ENCODE measurements at regions not wholly inside any gene's neighbourhood (a gene's known extent, or its start where the extent isn't known, plus 50 kb on each side); places are given as distances from the start of the nearest gene placed in this dataset.
"Not testable (repeated sequence)": the region's sequence is repeated elsewhere in the genome, so short reads cannot be mapped to it uniquely, and the experiment has no call there.

- DNase-seq (ENCODE audit: low read depth in 2 of 3, low spot score in 2 of 3), result no peak
Observed at GRCh38 chr1:198416296-198416695, 124.2 kb downstream of the ATP6V1G3 start.

GRCh38 chr1:198411240-198411639 lies 129.2 kb downstream of the ATP6V1G3 start:
- no peak for DNase-seq (ENCODE audit: low read depth in 2 of 3, low spot score in 2 of 3)

GRCh38 chr1:198408716-198409115 lies 131.8 kb downstream of the ATP6V1G3 start:
- DNase-seq (ENCODE audit: low read depth in 2 of 3, low spot score in 2 of 3), result no peak

GRCh38 chr1:198404632-198405031 lies 135.8 kb downstream of the ATP6V1G3 start:
- not testable (repeated sequence) for DNase-seq (ENCODE audit: low read depth in 2 of 3, low spot score in 2 of 3)

- DNase-seq (ENCODE audit: low read depth in 2 of 3, low spot score in 2 of 3), result no peak
Observed at GRCh38 chr1:198400063-198400462, 140.4 kb downstream of the ATP6V1G3 start.

- no peak for DNase-seq (ENCODE audit: low read depth in 2 of 3, low spot score in 2 of 3)
Observed at GRCh38 chr1:198399452-198399851, 141.0 kb downstream of the ATP6V1G3 start.

- DNase-seq (ENCODE audit: low read depth in 2 of 3, low spot score in 2 of 3), result no peak
Observed at GRCh38 chr1:198397208-198397808, 143.2 kb downstream of the ATP6V1G3 start.

- DNase-seq (ENCODE audit: low read depth in 2 of 3, low spot score in 2 of 3), result no peak
Observed at GRCh38 chr1:198391393-198392020, 149.0 kb downstream of the ATP6V1G3 start.

- DNase-seq (ENCODE audit: low read depth in 2 of 3, low spot score in 2 of 3), result no peak
Observed at GRCh38 chr1:198387587-198387986, 152.9 kb downstream of the ATP6V1G3 start.

GRCh38 chr1:198380275-198380674 lies 160.2 kb downstream of the ATP6V1G3 start:
- no peak for DNase-seq (ENCODE audit: low read depth in 2 of 3, low spot score in 2 of 3)

- no peak for DNase-seq (ENCODE audit: low read depth in 2 of 3, low spot score in 2 of 3)
Observed at GRCh38 chr1:198377702-198378101, 162.8 kb downstream of the ATP6V1G3 start.

GRCh38 chr1:198374288-198374687 lies 166.2 kb downstream of the ATP6V1G3 start:
- no peak for DNase-seq (ENCODE audit: low read depth in 2 of 3, low spot score in 2 of 3)

- DNase-seq (ENCODE audit: low read depth in 2 of 3, low spot score in 2 of 3), result no peak
Observed at GRCh38 chr1:198373376-198373775, 167.1 kb downstream of the ATP6V1G3 start.
